Thyroid gland (tissue), 4 donors: ENCODE measurements at regions not wholly inside any gene's neighbourhood (a gene's known extent, or its start where the extent isn't known, plus 50 kb on each side); places are given as distances from the start of the nearest gene placed in this dataset.

Experiments
- CTCF ChIP-seq, 6 experiments: fragments of 200-600 bp in 3 of 6; fragments of 450-650 bp in 3 of 6; sonication (generic) in 3 of 6; IDR thresholded peaks; one replicate each; pipeline ENCODE4 v1.5.1; 2016 to 2019; ENCODE audit warnings: antibody characterized with exemption in 6 of 6, mild to moderate bottlenecking in 2 of 6, inconsistent platforms in 1 of 6, moderate library complexity in 1 of 6
- POLR2A ChIP-seq, 2 donors: fragments of 450-650 bp; IDR thresholded peaks; one replicate each; pipeline ENCODE4 v1.6.1; 2017; ENCODE audit warnings: antibody characterized with exemption in 2 of 2, mild to moderate bottlenecking in 2 of 2, moderate library complexity in 1 of 2

- TF ChIP-seq CTCF (IDR thresholded peaks at IDR 0.05) (no peak), POLR2A (IDR thresholded peaks at IDR 0.05) (no peak)
Observed at GRCh38 chr3:42037318-42037945, 53.7 kb upstream of the TRAK1 start.
